K562 (cell line): ENCODE measurements at regions not wholly inside any gene's neighbourhood (a gene's known extent, or its start where the extent isn't known, plus 50 kb on each side); places are given as distances from the start of the nearest gene placed in this dataset.

Source experiments
- ATAC-seq: fragments of 200-7000 bp; cut with Tn5 transposase; 3 replicates; pipeline ENCODE4 v1.9.1; 2020; ENCODE audit warnings: moderate library complexity
- BruUV-seq: library from RNA; stranded (reverse); fragments of 400-500 nt; replicated peaks from 2 replicates; lab custom pipeline; 2021; lab: Mats Ljungman, UMichigan
- CTCF ChIA-PET: fragments of 300-600 bp; formaldehyde crosslinking; extraction: SDS; loops from one replicate; lab custom pipeline; 2021; ENCODE audit warnings: low intra/inter-chr PET ratio; lab: Yijun Ruan, JAX
- POLR2A ChIA-PET: fragments of 300-600, 350-650 bp; sonication (Branson Sonifier 250); formaldehyde crosslinking; extraction: SDS; loops from one replicate; lab custom pipeline; 2021; ENCODE audit warnings: antibody characterized with exemption, inconsistent platforms; lab: Yijun Ruan, JAX
- DNase-seq, 4 experiments: peaks; one replicate each; pipeline versions ENCODE4 v3.0.0 to v3.0.0-alpha.2; 2011 to 2018; ENCODE audit warnings: low spot score in 3 of 4, mixed read lengths in 3 of 4; ENCODE audit errors: extremely low read depth in 1 of 4
- FAIRE-seq: peaks from 2 replicates; lab custom pipeline; 2011; peaks lifted over from hg19 to GRCh38; lab: Jason Lieb, UNC
- H2AFZ ChIP-seq: 2 replicates; pipeline ENCODE4 v1.6.0; 2011; ENCODE audit warnings: low read depth, low read length, control low read depth, inconsistent platforms
- H3K27ac ChIP-seq: fragments of 200-600 bp; 3 replicates; pipeline ENCODE4 v1.8.0; 2011; ENCODE audit warnings: low read depth, mild to moderate bottlenecking, control low read depth, inconsistent platforms, low read length, moderate library complexity, mixed read lengths; ENCODE audit errors: extremely low read depth
- H3K27me3 ChIP-seq, 2 experiments: fragments of 300-600 bp in 1 of 2; 2 replicates in 1 of 2; 3 replicates in 1 of 2; pipeline versions ENCODE4 v1.6.0 to v1.8.0; 2011; ENCODE audit warnings: inconsistent platforms in 2 of 2, low read length in 2 of 2, mild to moderate bottlenecking in 1 of 2, mixed read lengths in 1 of 2, moderate library complexity in 1 of 2; ENCODE audit not compliant: control insufficient read depth in 2 of 2, insufficient read depth in 2 of 2
- H3K36me3 ChIP-seq: fragments of 300-600 bp; 3 replicates; pipeline ENCODE4 v1.8.0; 2011; ENCODE audit warnings: mild to moderate bottlenecking, low read length, inconsistent platforms; ENCODE audit not compliant: control insufficient read depth, insufficient read depth
- H3K4me1 ChIP-seq, 2 experiments: fragments of 200-600 bp in 1 of 2; replicated peaks in 1 of 2; 2 replicates in 1 of 2; 3 replicates in 1 of 2; pipeline versions ENCODE4 v1.5.1 to v1.8.0; 2011; ENCODE audit warnings: inconsistent platforms in 2 of 2, low read length in 2 of 2, mild to moderate bottlenecking in 1 of 2, mixed read lengths in 1 of 2, moderate library complexity in 1 of 2; ENCODE audit not compliant: control insufficient read depth in 2 of 2, insufficient read depth in 2 of 2
- H3K4me2 ChIP-seq: 2 replicates; pipeline ENCODE4 v1.6.1; 2011; ENCODE audit warnings: low read length, control low read depth, inconsistent platforms, mixed read lengths; ENCODE audit not compliant: insufficient read depth
- H3K4me3 ChIP-seq: fragments of 200-600 bp; sonication (generic), shearing (Covaris generic); 2 replicates; pipeline ENCODE4 v1.5.1; 2016; ENCODE audit warnings: control low read depth, inconsistent platforms
- H3K79me2 ChIP-seq: fragments of 200-600 bp; 3 replicates; pipeline ENCODE4 v1.8.0; 2011; ENCODE audit warnings: low read length, inconsistent platforms; ENCODE audit not compliant: control insufficient read depth, insufficient read depth
- H3K9ac ChIP-seq, 2 experiments: 2 replicates each; pipeline versions ENCODE4 v1.6.0 to v1.6.1; 2011; ENCODE audit warnings: low read depth in 2 of 2, low read length in 2 of 2, control low read depth in 1 of 2, inconsistent platforms in 1 of 2, mild to moderate bottlenecking in 1 of 2, mixed read lengths in 1 of 2; ENCODE audit not compliant: insufficient read depth in 1 of 2
- H3K9me1 ChIP-seq: one replicate; pipeline ENCODE4 v1.6.0; 2011; ENCODE audit warnings: inconsistent platforms, mild to moderate bottlenecking, low read length, moderate library complexity; ENCODE audit not compliant: control insufficient read depth, insufficient read depth
- H3K9me3 ChIP-seq: replicated peaks from 2 replicates; pipeline ENCODE4 v1.5.1; 2011; ENCODE audit warnings: low read depth, low read length, inconsistent platforms; ENCODE audit not compliant: control insufficient read depth, insufficient read depth
- H4K20me1 ChIP-seq: replicated peaks from 2 replicates; pipeline ENCODE4 v1.6.1; 2011; ENCODE audit warnings: low read length, inconsistent platforms, mixed read lengths; ENCODE audit not compliant: control insufficient read depth, insufficient read depth
- KLF6 ChIP-seq: fragments of 250-450 bp; sonication (Bioruptor Pico); IDR thresholded peaks from 2 replicates; pipeline ENCODE4 v1.4.0; 2020; ENCODE audit warnings: mild to moderate bottlenecking, moderate library complexity, borderline replicate concordance
- TEAD1 ChIP-seq, 2 experiments: fragments of 450-650 bp in 1 of 2; sonication (generic) in 1 of 2; formaldehyde crosslinking; IDR thresholded peaks; 2 replicates each; pipeline versions ENCODE4 v1.4.0 to v1.8.0; 2020 to 2022; ENCODE audit warnings: mild to moderate bottlenecking in 2 of 2, missing genetic modification reagents in 1 of 2
- ZNF146 ChIP-seq: IDR thresholded peaks from one replicate; pipeline ENCODE4 v1.6.1; 2018; ENCODE audit warnings: missing compliant biosample characterization; ENCODE audit not compliant: unreplicated experiment
- WGBS: fragments of 100-300 bp; shearing (Covaris generic); methylation state at CpG from one replicate; pipeline ENCODE4 v1.1.6; 2016; ENCODE audit warnings: low coverage, mixed read lengths; ENCODE audit not compliant: insufficient coverage; ENCODE audit errors: missing lambda C conversion rate; 5-methylcytosine and 5-hydroxymethylcytosine counted together
- in situ Hi-C: fragments of 300-500 bp; cut with MboI; formaldehyde crosslinking; loops from 4 replicates; pipeline ENCODE4 v1.15.0; 2018; ENCODE audit warnings: inconsistent platforms, mixed read lengths
- intact Hi-C: fragments of 100-400 bp; cut with micrococcal nuclease; formaldehyde crosslinking; loops from 2 replicates; pipeline ENCODE4 v1.14.2; 2022
- TF ChIP-seq, protein P1 (sequence below): fragments of 250-450 bp; sonication (Bioruptor Pico); IDR thresholded peaks from 2 replicates; pipeline ENCODE4 v1.5.0; 2021
- TF ChIP-seq, protein P2 (sequence below): fragments of 250-450 bp; sonication (Bioruptor Pico); IDR thresholded peaks from 2 replicates; pipeline ENCODE4 v1.6.1; 2021; ENCODE audit warnings: mild to moderate bottlenecking
- TF ChIP-seq, protein P3 (sequence below): fragments of 250-450 bp; sonication (Bioruptor Pico); IDR thresholded peaks from 2 replicates; pipeline ENCODE4 v1.8.0; 2021; ENCODE audit warnings: moderate library complexity, mild to moderate bottlenecking, inconsistent platforms
- TF ChIP-seq, protein P4 (sequence below): sonication (generic); IDR thresholded peaks from 2 replicates; pipeline ENCODE4 v1.6.1; 2016

DNA sequence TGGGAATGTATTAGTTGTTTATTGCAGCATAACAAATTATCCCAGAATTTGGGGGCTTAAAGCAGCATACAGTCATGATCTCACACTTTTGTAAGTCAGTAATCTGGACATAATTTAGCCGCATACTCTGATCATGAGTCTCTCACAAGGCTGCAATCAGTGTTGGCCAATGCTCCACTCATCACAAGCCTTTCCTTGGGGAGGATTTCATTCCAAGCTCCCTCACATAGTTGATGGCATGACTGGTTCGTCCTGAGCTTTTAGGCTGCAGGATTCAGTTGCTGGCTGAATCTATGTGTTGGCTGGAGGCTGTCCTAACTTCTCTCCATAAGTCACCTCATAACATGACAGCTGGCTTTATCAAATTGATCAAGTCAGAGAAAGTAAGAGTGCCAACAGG, 1568.6 kb upstream of the PCDH7 start:
- POLR2A ChIA-PET = no interaction called here
- Histone ChIP-seq H3K27ac (no peak overlapping the region), H2AFZ (no peak overlapping the region), H3K79me2 (no peaks in the 10 kb centered on the region), H3K9me1 (no peaks in the 10 kb centered on the region), H3K4me3 (no peak overlapping the region), H3K4me2 (no peak overlapping the region), H4K20me1 (no peaks in the 10 kb centered on the region), H3K9ac (no peak overlapping the region), H3K4me1 (no peaks in the 10 kb centered on the region), H3K9me3 (no peaks in the 10 kb centered on the region), H3K36me3 (no peaks in the 10 kb centered on the region), H3K27me3 (no peaks in the 10 kb centered on the region)
- 0% methylated on average over 2 of the region's 2 CpGs for WGBS
- ATAC-seq = no peak
- intact Hi-C loops (no loop called here), in situ Hi-C loops (no loop called here)
- no peak for DNase-seq
- no TSS peak for BruUV-seq
- FAIRE-seq = no peak
- CTCF ChIA-PET = no interaction called here
- no peak for TF ChIP-seq KLF6
- TF ChIP-seq ZNF146 = no peak
- TF ChIP-seq, protein P1, sequence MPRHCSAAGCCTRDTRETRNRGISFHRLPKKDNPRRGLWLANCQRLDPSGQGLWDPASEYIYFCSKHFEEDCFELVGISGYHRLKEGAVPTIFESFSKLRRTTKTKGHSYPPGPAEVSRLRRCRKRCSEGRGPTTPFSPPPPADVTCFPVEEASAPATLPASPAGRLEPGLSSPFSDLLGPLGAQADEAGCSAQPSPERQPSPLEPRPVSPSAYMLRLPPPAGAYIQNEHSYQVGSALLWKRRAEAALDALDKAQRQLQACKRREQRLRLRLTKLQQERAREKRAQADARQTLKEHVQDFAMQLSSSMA (CRISPR knock-in tag) = no peak
- TF ChIP-seq, protein P2, sequence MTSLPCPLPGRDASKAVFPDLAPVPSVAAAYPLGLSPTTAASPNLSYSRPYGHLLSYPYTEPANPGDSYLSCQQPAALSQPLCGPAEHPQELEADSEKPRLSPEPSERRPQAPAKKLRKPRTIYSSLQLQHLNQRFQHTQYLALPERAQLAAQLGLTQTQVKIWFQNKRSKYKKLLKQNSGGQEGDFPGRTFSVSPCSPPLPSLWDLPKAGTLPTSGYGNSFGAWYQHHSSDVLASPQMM (CRISPR knock-in tag) = no peak
- TF ChIP-seq, protein P3, sequence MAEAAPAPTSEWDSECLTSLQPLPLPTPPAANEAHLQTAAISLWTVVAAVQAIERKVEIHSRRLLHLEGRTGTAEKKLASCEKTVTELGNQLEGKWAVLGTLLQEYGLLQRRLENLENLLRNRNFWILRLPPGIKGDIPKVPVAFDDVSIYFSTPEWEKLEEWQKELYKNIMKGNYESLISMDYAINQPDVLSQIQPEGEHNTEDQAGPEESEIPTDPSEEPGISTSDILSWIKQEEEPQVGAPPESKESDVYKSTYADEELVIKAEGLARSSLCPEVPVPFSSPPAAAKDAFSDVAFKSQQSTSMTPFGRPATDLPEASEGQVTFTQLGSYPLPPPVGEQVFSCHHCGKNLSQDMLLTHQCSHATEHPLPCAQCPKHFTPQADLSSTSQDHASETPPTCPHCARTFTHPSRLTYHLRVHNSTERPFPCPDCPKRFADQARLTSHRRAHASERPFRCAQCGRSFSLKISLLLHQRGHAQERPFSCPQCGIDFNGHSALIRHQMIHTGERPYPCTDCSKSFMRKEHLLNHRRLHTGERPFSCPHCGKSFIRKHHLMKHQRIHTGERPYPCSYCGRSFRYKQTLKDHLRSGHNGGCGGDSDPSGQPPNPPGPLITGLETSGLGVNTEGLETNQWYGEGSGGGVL (CRISPR knock-in tag) = no peak
- TF ChIP-seq, protein P4, sequence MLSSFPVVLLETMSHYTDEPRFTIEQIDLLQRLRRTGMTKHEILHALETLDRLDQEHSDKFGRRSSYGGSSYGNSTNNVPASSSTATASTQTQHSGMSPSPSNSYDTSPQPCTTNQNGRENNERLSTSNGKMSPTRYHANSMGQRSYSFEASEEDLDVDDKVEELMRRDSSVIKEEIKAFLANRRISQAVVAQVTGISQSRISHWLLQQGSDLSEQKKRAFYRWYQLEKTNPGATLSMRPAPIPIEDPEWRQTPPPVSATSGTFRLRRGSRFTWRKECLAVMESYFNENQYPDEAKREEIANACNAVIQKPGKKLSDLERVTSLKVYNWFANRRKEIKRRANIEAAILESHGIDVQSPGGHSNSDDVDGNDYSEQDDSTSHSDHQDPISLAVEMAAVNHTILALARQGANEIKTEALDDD = no peak
- no peak for TF ChIP-seq TEAD1 (CRISPR knock-in tag; IDR thresholded peaks at IDR 0.05)
